Nephron (organoid): ENCODE measurements at regions not wholly inside any gene's neighbourhood (a gene's known extent, or its start where the extent isn't known, plus 50 kb on each side); places are given as distances from the start of the nearest gene placed in this dataset.

Experiments
- H3K27ac Mint-ChIP-seq, 3 experiments: 2 replicates each; pipeline ENCODE4 v1.8.0; 2020; ENCODE audit warnings: mixed read lengths in 3 of 3, mild to moderate bottlenecking in 2 of 3, moderate library complexity in 1 of 3
- H3K27me3 Mint-ChIP-seq: 2 replicates; pipeline ENCODE4 v1.8.0; 2021; ENCODE audit warnings: low read depth, mild to moderate bottlenecking, moderate library complexity, mixed read lengths
- H3K36me3 Mint-ChIP-seq: 2 replicates; pipeline ENCODE4 v1.8.0; 2020; ENCODE audit warnings: low read depth, mixed read lengths
- H3K4me1 Mint-ChIP-seq: 2 replicates; pipeline ENCODE4 v1.8.0; 2020; ENCODE audit warnings: mixed read lengths
- H3K4me3 Mint-ChIP-seq, 3 experiments: 2 replicates each; pipeline ENCODE4 v1.8.0; 2020; ENCODE audit warnings: mild to moderate bottlenecking in 3 of 3, mixed read lengths in 3 of 3, moderate library complexity in 2 of 3
- H3K9me3 Mint-ChIP-seq: 2 replicates; pipeline ENCODE4 v1.8.0; 2020; ENCODE audit warnings: mixed read lengths
- TF ChIP-seq, protein P1 (sequence below), 3 experiments: fragments of 200-600 bp; sonication (generic); IDR thresholded peaks; one replicate each; pipeline ENCODE4 v1.5.0; 2021; ENCODE audit warnings: antibody characterized with exemption in 3 of 3; ENCODE audit not compliant: unreplicated experiment in 3 of 3

DNA sequence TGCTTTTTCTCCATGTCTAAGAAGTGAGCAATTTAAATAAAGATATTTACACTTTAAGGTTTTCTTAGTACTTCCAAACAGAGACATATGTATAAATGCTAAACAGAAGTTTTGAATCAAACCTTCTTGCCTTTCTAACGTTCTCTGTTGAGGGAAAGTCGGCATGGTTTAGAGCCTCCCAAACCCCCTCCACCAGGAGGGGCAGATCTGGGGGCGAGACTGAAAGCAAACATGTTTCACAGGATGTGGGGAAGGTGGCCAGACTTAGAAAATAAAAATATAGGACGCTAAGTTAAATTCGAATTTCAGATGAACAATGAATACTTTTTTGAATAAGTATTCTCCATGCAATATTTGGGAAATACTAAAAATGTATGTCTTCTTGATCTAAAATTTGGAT, 208.3 kb upstream of the SHH start:
- no peak overlapping the region for H3K4me3 Mint-ChIP-seq
- no peak overlapping the region for H3K27ac Mint-ChIP-seq
- H3K4me1 Mint-ChIP-seq = no peaks in the 10 kb centered on the region
- H3K27me3 Mint-ChIP-seq = peaks cover 22% of the 10 kb centered on the region
- TF ChIP-seq, protein P1, sequence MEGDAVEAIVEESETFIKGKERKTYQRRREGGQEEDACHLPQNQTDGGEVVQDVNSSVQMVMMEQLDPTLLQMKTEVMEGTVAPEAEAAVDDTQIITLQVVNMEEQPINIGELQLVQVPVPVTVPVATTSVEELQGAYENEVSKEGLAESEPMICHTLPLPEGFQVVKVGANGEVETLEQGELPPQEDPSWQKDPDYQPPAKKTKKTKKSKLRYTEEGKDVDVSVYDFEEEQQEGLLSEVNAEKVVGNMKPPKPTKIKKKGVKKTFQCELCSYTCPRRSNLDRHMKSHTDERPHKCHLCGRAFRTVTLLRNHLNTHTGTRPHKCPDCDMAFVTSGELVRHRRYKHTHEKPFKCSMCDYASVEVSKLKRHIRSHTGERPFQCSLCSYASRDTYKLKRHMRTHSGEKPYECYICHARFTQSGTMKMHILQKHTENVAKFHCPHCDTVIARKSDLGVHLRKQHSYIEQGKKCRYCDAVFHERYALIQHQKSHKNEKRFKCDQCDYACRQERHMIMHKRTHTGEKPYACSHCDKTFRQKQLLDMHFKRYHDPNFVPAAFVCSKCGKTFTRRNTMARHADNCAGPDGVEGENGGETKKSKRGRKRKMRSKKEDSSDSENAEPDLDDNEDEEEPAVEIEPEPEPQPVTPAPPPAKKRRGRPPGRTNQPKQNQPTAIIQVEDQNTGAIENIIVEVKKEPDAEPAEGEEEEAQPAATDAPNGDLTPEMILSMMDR (IDR thresholded peaks at IDR 0.05; ENCODE audit: unreplicated experiment in 3 of 3) = no peak
- H3K36me3 Mint-ChIP-seq = no peaks in the 10 kb centered on the region
- peaks cover 4% of the 10 kb centered on the region for H3K9me3 Mint-ChIP-seq

GRCh38 chr7:156019776-156020565, 207.7 kb upstream of the SHH start:
- Mint-ChIP-seq H3K36me3 (no peaks in the 10 kb centered on the region), H3K27ac (no peak overlapping the region), H3K4me1 (no peaks in the 10 kb centered on the region), H3K27me3 (peaks cover 21% of the 10 kb centered on the region), H3K9me3 (peaks cover 4% of the 10 kb centered on the region), H3K4me3 (no peak overlapping the region)
- TF ChIP-seq, protein P1 (IDR thresholded peaks at IDR 0.05; ENCODE audit: unreplicated experiment in 3 of 3) = no peak

DNA sequence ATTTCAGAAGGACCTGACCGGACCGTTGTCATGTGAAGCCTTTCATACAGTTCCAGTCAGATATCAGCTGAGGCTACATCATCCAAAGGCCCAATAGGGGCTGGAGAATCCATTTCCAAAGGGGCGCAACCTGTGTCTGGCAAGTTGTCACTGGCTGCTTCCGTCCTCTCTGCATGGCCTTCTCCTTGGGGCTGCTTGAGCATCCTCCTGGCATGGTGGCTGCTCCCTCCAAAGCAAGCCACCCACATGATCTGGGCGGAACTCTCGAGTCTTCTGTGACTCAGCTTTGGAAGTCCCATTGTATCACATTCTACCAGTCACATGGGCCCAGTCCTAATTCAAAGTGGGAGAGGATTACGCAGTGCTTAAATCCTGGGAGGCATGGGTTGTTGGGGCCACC, 207.0 kb upstream of the SHH start:
- Mint-ChIP-seq H3K4me1 (no peaks in the 10 kb centered on the region), H3K9me3 (peaks cover 4% of the 10 kb centered on the region), H3K4me3 (no peak overlapping the region), H3K27me3 (peaks cover 20% of the 10 kb centered on the region), H3K36me3 (no peaks in the 10 kb centered on the region), H3K27ac (no peak overlapping the region)
- TF ChIP-seq, protein P1 (IDR thresholded peaks at IDR 0.05; ENCODE audit: unreplicated experiment in 3 of 3) = no peak

DNA sequence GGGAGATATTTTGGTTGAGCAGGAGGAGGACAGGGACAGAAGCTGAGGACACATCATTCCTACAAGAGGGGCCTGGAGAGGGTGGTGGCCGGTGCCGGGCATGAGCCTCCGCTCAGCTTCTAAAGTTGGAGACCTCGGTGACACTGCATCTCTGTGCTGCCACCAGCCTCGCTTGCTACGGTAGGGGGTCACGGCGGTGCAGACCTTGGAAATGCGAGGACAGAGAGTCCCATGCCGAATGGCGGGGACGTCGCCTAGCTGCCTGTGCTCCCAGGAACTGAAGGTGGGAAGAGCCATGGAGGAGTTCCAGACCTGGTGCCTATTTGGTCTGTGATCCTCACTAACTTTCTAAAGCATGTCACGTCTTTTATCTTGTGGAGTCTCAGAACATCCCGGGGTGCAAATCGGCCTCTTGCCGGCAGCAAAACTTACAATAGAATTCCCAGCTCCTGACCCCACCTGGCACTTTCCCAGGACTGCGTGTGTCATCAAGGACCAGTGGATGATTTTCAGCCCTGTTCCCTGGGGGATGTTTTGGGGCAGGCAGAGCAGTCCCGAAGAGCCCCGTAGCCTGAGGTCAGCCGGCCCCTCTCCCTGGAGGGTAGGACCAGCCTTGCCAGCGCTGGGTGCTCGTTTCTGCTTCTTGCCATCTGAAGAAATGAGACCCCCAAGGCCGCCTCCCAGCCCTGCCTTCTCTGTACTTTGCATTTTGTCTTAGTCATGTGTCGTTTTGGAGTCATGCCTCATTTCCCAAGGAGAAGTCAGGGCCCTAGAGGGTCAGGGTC, 205.8 kb upstream of the SHH start:
- no peaks in the 10 kb centered on the region for H3K36me3 Mint-ChIP-seq
- H3K27me3 Mint-ChIP-seq = peaks cover 20% of the 10 kb centered on the region
- no peak overlapping the region for H3K4me3 Mint-ChIP-seq
- no peaks in the 10 kb centered on the region for H3K4me1 Mint-ChIP-seq
- H3K27ac Mint-ChIP-seq = no peak overlapping the region
- TF ChIP-seq, protein P1 (IDR thresholded peaks at IDR 0.05; ENCODE audit: unreplicated experiment in 3 of 3) = no peak
- H3K9me3 Mint-ChIP-seq = peaks cover 7% of the 10 kb centered on the region

DNA sequence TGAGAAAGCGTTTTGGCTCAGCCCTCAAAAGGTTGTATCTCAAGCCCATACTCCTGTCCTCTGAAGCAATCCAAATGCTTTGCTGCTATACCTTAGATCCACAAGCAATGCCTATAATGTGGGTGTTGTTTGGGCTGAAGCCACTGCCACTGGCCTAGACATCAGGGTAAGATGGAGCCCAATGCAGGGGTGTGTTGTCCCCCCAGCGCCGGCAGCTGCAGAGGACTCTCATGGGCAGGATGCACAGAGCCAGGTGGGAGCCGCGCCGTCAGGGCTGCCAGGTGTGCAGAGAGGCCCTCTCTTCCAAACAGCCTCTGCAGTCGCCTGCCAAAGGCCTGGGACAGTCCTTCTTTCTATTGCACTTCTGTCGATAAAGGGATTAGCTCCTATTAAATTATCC, 205.2 kb upstream of the SHH start:
- Mint-ChIP-seq H3K36me3 (no peaks in the 10 kb centered on the region), H3K27ac (no peak overlapping the region), H3K4me1 (no peaks in the 10 kb centered on the region), H3K27me3 (peaks cover 20% of the 10 kb centered on the region), H3K9me3 (peaks cover 7% of the 10 kb centered on the region), H3K4me3 (no peak overlapping the region)
- TF ChIP-seq, protein P1 (IDR thresholded peaks at IDR 0.05; ENCODE audit: unreplicated experiment in 3 of 3) = no peak
